HG02610 (cell line): ENCODE measurements at regions not wholly inside any gene's neighbourhood (a gene's known extent, or its start where the extent isn't known, plus 50 kb on each side); places are given as distances from the start of the nearest gene placed in this dataset.

Source experiments
- ATAC-seq: cut with Tn5 transposase; IDR thresholded peaks from one replicate; pipeline ENCODE4 v1.9.1; 2021; ENCODE audit warnings: mild to moderate bottlenecking, moderate library complexity; ENCODE audit not compliant: unreplicated experiment

DNA sequence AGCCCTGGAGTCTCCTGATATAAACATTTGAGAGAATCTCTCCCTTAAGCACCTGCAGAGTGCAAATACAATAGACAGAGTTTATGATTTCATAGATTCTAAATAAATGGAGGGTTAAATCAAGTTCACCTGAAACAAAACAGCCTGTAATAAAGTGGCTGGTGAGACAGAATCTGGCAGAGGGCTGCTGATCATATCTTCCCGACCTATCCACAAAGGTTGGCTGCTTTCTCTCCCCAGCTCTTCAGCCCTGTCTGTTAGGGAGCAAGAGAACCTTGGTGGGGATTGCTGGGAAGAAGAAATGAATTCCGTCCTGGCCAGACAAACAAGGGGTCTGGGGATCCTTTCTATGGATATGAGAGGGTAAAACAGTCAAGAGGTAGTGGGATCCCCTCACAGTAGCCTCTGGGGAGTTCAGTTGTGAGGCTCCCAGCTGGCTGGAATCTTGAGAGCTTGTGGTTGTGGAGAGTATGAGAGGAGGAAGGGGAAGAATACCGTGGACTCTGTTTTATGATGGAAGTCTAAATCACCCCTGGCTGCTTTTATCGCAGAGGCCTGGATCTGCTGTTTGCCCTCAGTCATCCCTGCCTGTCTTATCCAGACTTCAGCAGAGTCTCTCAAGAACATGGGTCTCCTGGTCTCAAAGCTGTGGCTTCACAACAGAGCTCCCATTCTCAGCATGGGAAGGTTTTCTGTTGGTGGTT is 451.3 kb downstream of the NTRK3 start:
- no peak for ATAC-seq

DNA sequence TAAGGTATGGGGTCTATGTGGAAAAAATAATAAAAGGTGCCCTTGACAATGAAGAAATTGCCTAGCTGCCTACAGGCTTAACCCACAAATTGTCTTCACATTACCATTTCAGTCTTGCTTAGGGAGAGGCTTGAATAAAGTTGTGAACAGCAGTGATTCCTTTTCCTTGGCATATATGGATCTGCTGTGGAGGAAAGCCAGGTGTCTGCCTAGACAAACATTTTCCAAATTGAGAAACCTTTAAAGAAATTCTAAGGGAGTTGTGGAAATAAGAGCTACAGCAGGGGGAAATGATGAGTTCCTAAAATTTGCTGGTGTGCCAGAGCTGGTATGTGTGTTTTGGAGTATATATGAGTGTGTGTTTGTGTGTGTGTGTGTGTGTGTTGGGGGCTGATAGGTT is 452.1 kb downstream of the NTRK3 start:
- no peak for ATAC-seq

DNA sequence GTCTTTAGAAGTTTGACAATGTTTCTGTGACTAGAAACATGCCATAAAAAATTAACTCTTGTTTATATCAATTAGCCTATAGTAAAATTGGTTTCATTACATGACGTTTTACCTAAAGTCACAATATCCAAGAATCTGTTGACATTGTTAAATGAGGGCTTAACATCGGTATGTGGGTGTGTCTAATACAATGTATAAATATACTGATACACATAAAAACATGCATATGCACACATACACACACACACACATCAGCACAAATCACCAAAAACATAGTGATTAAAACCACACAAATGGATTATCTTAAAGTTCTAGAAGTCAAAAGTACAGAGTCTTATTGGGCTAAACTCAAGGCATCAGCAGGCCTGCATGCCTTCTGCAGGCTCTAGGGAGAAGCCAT is 456.7 kb downstream of the NTRK3 start:
- ATAC-seq = no peak

DNA sequence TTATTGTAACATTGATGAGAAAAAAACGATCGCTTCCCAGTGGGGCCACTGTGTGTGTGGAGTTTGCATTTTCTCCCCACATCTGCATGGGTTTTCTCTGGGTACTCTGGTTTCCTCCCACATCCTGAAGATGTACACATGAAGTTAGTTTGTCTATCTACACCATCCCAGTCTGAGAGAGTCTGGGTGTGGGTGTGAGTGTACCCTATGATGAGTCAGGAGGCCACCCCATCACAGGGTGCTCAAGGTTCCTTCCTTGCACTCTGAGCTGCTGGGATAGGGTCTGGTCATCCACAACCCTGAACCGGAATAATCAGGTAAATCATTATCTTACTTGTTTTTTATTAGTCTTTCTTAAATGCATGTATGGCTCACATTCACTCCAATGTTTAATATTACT is 457.1 kb downstream of the NTRK3 start:
- no peak for ATAC-seq

DNA sequence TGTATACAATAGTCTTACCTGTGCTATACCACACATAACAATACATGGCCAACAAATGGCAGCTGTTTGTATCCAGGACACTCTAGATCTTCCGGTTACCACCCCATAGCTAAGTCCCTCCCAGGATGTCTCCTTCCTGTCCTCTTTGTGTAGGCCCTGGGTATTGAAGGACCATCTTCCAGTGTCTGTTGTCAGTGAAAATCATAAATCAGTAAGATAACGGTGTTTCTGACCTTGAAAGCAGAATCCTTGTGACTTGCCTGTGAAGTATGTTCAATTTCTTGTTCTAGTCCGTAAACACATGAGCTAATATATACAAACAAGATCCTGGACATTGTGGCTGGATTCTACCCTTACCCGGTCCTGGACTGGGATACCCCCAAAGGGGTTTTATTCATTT is 462.8 kb downstream of the NTRK3 start:
- no peak for ATAC-seq

DNA sequence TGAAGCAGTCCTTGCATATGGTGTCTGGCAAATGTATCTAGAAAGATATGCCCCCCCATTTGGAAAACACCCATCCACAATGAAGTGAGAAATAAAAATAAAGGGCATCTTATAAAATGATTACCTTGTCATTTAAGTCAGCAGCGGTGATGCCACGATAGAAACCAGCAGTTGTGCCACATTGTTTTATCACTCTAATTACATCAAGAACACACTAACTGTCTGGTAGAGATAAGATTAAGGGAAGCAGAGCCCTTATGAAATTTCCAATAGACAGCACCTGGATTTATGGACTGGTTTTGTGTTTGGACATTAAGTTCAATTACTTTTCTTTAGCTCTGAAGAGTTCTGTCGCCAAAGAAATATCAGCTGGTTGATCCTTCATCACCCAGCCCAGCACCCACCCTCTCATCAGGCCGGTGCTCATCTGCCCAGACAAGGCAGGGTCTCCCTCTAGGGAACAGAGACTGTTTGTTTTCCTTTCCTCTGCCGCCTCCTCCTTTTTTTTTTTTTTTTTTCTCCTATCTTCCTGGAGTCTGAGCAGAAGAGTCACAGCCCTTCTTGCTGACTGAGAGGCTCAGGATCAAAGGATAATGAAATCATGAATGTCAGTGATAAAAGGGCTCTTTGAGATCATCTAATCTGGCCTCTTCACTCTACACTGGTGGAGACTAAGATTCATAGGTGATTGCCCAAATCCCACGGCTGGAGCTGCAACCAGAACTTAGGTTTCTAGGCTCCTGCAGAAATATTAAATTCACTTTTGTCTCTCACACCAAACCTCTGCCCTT is 464.1 kb downstream of the NTRK3 start:
- ATAC-seq = no peak

DNA sequence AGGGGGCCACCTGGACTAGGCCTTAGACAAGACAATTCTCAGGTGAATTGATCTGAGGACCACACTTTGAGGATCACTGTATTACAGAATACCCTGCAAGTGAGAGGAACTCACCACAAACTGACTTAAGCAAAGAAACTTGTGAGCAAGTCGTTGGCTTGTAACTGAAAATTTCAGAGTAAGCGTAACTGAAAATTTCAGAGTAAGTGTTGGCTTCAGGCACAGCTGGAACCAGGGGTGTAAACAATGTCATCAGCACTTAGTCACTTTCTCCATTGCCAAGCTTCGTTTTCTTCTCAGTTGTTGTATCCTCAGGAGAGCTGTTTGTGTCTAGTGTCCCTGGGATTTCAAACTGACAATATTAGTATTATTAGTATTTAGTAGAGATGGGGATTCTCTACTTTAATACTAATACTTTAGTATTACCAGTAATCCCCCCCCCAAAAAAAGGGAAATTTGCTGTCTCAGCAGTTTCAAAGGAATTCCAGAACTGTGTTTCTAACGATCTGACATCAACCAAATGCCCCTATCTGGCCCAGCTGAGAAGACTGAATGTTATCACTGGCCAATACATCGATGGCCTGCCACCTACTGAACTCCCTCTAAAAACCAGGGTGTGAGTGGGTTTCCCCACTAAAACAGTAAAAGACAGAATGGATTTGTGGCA is 474.4 kb downstream of the NTRK3 start:
- ATAC-seq = no peak

DNA sequence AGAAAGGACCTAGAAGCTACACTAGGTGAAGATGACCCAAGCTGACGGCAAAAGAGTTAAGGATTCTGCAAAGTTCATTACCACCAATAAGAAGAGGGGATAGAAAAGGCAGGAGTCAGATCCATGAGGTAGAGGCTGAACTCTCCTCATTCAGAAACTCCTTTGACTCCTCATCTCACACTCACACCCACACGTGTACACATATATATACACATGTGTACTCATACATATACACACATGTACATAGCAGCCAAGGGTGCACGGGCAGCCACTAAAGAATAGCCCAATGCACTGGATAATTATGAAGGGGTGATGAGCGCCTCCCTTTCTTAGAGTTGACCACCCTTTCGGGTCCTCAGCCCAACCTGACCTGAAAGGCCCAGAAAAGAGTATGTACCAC is 476.8 kb downstream of the NTRK3 start:
- no peak for ATAC-seq

DNA sequence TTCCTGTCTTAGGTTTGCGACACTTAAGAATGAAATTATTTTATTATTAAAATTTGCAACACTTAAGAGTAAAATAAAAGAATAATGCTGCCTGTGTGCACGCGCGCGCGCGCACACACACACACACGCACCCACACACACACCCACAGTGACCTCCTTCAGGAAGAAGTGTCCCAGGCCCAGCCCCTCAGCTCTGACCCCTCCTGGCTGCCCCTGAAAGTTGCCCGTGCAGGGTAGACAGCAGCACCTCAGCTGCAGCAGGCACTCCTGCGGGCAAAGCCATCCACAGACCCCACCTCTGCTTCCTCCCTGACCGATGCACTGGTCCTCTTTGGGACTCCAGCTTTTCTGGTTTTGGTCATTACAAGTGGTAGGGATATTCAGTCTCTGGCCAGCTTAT is 478.2 kb downstream of the NTRK3 start:
- ATAC-seq = no peak

DNA sequence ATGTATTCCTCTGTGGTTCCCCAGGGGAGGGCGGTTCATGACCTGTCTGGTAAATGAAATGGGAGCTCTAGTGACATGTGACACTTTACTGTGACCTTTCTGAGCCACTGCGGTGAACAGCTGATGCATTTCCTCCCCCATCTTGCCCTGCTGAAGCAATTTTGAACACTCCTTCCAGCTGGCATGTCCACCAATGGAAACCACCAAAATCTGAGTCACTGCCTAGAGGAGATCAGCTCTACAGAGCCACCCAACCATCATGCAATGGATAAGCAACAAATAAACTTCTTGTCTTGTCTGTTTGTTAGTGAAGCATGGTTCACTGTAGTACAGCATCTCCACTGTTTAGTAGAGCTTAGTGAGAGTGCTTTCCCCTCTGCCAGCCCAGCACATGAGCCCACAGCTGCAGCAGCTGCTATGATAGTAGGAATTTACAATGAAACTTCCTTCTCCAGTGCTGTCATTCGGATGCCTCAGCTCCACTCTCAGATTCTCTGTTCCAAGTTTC is 479.4 kb downstream of the NTRK3 start:
- no peak for ATAC-seq

DNA sequence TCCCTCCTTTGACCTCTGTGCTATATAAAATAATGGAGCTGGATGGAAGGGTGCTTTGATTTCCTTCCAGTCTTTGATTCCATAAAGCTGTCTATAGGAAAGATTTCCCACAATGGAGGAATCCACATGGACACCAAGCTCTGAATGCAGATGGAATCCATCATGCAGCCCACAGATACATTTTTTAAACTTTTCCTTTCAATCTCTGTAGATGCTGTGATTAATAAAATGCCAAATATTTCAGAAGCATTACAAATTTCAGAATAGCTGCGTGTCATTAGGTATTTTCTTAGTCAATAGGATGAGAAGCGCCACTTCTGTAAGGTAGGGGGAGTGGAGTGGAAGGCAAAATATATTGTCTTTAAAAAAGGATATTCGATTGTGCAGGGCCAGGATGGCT is 489.0 kb downstream of the NTRK3 start:
- ATAC-seq = no peak

DNA sequence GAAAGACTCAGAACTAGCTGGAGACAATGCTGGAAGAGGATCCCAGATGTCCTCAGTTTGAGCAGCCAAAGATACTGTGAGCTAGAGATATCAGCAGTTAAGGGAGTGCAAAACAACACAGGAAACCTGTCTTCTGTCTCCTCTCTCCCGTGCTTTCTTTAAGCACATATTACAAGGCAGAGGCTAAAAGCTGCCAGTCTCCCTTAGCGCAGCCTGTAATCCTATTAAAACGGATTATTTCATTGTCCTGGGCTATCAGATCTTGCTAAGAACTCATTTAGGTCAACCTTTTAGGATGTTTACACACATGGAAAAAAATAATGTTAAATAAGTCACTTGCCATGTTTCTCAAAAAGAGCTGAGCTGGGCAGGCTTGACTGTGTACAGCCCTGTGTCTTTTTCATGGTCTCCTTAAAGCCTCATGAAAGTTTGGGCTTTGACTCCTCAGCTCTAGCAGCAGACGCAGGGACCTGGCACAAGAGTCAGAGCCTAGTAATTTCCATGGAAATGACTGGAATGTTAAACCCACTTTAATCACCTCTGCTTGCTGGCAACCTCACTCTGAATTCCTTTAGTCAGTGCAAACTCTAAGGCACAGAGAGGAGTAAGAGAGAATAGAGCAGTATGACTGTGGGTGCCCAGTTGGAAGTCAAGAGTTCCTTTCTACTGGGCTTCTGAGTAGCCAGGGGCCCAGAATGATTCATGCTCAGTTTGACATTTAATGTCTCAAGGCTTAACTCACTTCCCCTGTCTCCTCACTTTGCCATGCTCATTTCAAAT is 491.9 kb downstream of the NTRK3 start:
- no peak for ATAC-seq

DNA sequence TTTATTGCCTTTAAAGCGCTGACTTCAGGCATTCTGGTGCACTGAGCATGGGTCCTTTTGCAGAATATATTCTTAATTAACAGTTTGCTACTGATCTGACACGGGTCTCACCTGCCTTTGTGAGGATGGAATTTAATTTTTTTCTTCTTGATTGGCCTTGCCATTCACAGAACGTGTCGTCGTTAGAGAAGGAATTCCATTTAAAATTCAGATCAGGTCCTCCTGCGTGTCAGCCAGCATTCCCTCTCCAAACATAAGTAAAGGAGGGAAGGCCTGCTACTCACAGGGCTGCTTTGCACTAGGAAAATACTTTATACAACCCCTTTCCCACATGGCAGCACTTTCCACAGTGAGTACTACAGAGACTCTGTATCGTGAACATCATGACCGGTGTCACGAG is 492.7 kb downstream of the NTRK3 start:
- no peak for ATAC-seq

DNA sequence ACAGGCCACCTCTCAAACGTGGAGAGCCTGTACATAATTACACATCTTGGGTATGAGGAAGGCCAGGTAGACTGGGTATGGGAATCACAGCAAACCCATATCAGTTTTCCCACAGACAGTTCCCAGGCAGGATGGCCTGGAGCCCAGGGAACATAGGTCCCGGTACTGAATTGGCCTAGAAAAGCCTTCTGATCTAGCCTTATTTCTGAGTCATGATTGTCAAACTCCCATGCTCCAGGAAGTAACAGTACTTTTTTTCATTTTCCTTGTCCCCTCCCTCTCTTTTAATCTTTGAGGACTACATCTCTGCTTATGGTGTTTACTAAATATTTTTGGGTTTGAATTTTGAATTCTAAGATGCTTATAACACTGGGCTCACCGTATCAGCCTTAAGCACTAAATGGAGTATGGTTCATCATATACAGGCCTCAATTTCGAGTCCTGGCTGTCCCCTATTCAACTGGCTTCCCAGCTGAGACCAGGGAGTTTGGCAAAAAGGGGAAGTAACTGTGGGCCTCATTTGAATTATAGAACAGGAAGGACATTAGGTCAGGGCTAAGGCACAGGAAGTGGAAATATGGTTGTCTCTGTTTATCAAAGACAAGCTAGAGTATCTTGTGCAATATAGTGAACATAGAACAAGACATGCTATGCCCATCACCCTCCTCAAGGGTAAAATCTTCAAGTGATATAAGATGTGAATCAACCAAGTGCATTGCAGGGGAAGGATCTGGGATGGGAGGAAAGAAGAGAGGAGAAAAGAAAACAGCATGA is 494.6 kb downstream of the NTRK3 start:
- no peak for ATAC-seq

DNA sequence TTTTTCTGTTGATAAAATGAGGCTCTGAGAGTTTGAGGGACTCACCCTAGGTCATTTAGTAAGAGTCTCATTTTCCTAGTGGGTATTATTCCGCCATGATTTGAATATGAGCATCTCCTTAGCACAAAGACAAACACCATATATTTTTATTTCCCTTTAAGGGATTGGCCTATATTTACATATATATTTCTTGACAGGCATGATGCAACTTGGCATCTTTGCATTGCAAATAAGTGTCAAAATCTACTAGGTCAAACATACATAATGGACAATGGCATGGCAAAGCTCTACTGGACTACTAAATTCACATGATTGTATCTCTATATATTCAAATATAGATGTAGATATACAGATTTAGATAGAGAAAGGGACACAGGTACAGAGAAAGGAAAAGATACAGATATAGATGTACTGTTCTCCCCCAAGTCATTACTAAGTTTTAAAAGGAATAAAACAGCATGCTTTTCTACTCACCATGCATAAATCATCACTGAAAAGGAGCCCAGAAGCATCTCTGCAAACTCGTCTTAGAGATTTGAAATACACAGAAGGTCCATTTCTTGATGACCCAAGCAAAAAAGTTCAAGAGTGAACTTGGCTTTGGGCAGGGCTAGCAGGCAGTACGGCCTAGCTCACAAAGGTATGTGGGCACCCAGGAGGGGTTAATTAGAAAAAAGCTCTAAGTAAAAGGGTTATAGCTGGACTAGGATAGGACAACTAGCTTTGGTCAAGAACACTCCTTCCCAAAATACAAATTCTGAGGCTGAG is 495.8 kb downstream of the NTRK3 start:
- ATAC-seq = no peak

DNA sequence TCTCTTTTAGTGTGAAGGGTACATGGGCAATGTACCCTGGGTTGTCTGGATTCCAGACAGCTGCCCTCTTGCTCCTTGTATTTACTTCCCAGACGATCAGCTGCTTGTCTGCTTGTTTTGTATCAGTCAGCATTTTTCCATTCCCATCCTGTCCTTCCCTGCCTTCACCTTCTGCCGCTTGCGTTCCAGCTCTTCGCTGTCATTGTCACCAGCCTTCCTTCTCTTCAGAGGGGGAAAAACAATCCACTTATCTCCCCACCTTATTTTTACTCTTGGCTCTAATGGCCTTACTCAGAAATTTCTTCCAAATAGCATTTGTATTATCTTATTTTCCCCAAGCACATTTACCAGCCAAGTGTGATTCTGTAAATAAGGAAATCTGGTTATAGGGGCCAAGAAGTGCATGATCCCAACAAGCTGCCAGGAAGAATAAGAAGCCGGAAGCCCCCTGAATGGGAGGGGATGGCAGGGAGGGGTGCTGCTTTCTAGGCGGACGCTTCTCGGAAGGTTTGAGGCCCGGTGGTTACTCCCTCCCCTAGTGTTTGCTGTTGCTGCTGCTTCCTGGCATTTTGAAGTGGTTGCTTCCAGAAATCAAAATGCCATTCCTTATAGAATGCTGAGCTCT is 497.6 kb downstream of the NTRK3 start:
- no peak for ATAC-seq

DNA sequence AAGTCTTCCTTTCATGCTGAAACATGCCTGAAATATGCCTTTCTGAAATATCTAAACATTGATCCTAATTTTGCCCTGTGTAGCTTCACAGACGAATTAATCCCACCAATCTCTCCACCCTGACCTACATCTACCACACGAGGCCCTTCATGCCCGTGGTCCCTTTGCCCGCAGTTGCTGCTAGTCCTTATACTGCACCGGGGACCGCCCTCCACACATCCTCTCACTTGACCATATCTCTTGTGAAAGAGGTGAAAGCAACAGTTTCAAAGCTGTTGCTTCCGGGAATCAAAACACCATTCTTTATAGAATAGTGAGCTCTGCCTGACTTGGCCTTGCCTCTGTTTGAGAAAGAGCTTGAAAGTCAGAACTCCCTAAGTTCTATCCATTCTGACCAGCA is 499.5 kb downstream of the NTRK3 start:
- no peak for ATAC-seq

DNA sequence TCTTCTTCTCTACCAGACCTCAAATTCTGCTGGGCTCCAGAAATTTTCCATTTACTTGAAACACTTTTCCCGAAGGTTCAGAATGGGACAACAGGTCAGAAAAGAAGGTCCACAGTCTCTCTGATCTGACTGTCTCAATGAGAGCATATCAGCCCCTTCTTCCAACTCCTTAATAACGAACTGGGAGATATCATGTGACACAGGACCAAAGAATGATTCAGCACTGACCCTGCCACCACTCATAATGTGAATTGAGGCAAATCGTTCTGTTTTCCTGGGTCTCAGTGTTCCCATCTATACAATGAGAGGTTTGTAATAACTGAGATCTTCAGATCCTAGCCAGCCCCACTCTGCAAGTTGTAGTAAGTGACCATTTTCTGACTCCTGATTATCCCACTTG is 500.5 kb downstream of the NTRK3 start:
- no peak for ATAC-seq

DNA sequence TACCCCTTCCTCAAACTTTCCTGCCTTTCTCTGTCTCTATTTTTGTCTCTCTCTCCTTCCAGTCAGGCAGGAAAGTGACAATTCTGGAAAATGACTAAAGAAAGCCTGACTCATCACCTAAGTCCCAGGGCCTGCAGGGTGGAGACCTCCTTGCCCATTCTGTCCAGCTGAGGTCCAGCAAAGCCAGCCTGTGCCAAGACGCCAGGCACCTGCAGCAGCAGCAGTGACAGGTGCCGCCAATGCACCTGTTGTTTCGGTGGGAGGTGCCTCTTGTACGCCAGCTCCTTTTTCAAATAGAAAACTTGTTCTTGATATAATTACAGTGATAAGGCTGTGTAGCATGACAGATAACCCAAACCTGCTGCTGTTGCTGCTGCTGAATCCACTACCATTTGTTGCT is 501.3 kb downstream of the NTRK3 start:
- no peak for ATAC-seq
